ENCODE measurements at regions not wholly inside any gene's neighbourhood (a gene's known extent, or its start where the extent isn't known, plus 50 kb on each side); places are given as distances from the start of the nearest gene placed in this dataset.

- no peak for TF ChIP-seq CTCF (IDR thresholded peaks at IDR 0.05; ENCODE audit: low read depth, low read length)
- TF ChIP-seq EZH2phosphoT487 (IDR thresholded peaks at IDR 0.05; ENCODE audit: low read depth): no peak
Observed at GRCh38 chr1:96536581-96536980, 185.0 kb upstream of the PTBP2 start.
